ENCODE measurements at regions not wholly inside any gene's neighbourhood (a gene's known extent, or its start where the extent isn't known, plus 50 kb on each side); places are given as distances from the start of the nearest gene placed in this dataset.

DNA sequence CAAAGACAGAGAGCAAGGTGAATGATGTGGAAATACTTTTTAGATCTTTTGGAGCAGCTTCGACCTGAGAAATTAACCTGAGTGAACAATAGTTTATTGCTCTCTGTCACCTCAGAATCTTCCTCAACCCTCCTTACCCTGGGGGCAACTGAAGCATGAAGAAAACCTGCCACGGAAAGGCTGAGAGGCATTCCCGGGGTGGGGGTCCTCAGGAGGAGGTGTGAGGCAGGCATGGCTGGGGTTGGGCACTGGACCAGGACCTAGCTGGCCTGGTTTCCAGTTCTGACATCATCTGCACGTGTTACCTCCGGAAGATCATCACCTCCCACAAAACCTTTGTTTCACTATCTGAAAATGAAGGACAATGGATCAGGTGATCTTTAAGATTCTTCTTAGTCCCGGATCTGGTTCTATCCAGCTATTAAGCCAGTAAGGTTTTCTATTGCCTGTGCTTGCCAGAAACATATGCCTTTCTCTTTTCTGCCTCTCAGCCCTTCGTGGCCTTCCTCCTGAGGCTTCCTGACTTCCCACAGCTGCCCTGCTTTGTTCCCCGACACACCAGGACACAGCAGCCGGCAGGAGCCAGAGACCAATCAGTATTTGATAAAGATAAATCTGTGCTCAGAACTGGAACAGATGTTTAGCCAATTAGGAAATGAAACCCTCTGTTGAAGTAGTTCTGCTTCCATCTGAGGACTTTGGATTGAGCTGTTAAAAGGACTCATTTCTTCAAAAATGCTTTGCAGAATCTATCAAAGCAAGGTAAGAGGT lies 232.5 kb downstream of the TDRD15 start:
- H3K79me2 ChIP-seq (ENCODE audit: insufficient read depth, low read length) = no peaks in the 10 kb centered on the region
- H3K27me3 ChIP-seq (ENCODE audit: insufficient read depth, low read length, poor library complexity) = no peaks in the 10 kb centered on the region
- H3K4me2 ChIP-seq (ENCODE audit: insufficient read depth, low read length) = no peak overlapping the region
- no peaks in the 10 kb centered on the region for H3K9me3 ChIP-seq (ENCODE audit: insufficient read depth, low read length, severe bottlenecking)
- ATAC-seq (ENCODE audit: insufficient read depth, low read depth) (no peak), DNase-seq (no peak)
- H3K27ac ChIP-seq (ENCODE audit: low read length) = no peak overlapping the region
- H3K9ac ChIP-seq (ENCODE audit: low read depth, low read length) = no peak overlapping the region
- no peak overlapping the region for H3K4me3 ChIP-seq (ENCODE audit: low read depth in 1 of 2, low read length in 2 of 2)
- H2AFZ ChIP-seq (ENCODE audit: low read depth, low read length) = no peak overlapping the region
- H3K36me3 ChIP-seq (ENCODE audit: insufficient read depth, low read length) = no peaks in the 10 kb centered on the region
- H4K20me1 ChIP-seq (ENCODE audit: insufficient read depth, low read length) = no peaks in the 10 kb centered on the region
- H3K4me1 ChIP-seq (ENCODE audit: insufficient read depth, low read length) = no peaks in the 10 kb centered on the region
- no peak for TF ChIP-seq EZH2 (IDR thresholded peaks at IDR 0.05; ENCODE audit: borderline replicate concordance, low read depth, low read length, severe bottlenecking)

DNA sequence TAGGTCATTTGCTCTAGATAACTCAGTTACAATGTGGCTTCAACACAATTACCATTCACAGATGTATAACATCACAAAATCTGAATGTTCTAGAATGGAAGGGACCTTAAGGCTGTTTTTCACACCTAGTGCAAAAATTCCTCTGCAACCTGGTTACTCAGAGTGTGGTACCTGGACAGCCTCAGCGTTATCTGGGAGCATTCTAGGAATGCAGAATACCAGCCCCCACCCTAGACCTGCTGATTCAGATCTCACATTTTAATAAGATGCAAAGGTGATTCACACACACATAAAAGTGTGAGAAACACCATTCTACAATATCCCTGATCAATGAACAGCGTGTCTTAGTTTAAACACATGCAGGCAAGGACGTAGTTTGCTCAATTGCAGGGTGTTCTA lies 233.1 kb downstream of the TDRD15 start:
- no peak overlapping the region for H3K9ac ChIP-seq (ENCODE audit: low read depth, low read length)
- H2AFZ ChIP-seq (ENCODE audit: low read depth, low read length) = no peak overlapping the region
- H3K4me1 ChIP-seq (ENCODE audit: insufficient read depth, low read length) = no peaks in the 10 kb centered on the region
- no peaks in the 10 kb centered on the region for H3K27me3 ChIP-seq (ENCODE audit: insufficient read depth, low read length, poor library complexity)
- H3K4me3 ChIP-seq (ENCODE audit: low read depth in 1 of 2, low read length in 2 of 2) = no peak overlapping the region
- H4K20me1 ChIP-seq (ENCODE audit: insufficient read depth, low read length) = no peaks in the 10 kb centered on the region
- DNase-seq (no peak), ATAC-seq (ENCODE audit: insufficient read depth, low read depth) (no peak)
- no peaks in the 10 kb centered on the region for H3K79me2 ChIP-seq (ENCODE audit: insufficient read depth, low read length)
- H3K4me2 ChIP-seq (ENCODE audit: insufficient read depth, low read length) = no peak overlapping the region
- H3K9me3 ChIP-seq (ENCODE audit: insufficient read depth, low read length, severe bottlenecking) = no peaks in the 10 kb centered on the region
- no peak overlapping the region for H3K27ac ChIP-seq (ENCODE audit: low read length)
- H3K36me3 ChIP-seq (ENCODE audit: insufficient read depth, low read length) = no peaks in the 10 kb centered on the region
- TF ChIP-seq, protein P1, sequence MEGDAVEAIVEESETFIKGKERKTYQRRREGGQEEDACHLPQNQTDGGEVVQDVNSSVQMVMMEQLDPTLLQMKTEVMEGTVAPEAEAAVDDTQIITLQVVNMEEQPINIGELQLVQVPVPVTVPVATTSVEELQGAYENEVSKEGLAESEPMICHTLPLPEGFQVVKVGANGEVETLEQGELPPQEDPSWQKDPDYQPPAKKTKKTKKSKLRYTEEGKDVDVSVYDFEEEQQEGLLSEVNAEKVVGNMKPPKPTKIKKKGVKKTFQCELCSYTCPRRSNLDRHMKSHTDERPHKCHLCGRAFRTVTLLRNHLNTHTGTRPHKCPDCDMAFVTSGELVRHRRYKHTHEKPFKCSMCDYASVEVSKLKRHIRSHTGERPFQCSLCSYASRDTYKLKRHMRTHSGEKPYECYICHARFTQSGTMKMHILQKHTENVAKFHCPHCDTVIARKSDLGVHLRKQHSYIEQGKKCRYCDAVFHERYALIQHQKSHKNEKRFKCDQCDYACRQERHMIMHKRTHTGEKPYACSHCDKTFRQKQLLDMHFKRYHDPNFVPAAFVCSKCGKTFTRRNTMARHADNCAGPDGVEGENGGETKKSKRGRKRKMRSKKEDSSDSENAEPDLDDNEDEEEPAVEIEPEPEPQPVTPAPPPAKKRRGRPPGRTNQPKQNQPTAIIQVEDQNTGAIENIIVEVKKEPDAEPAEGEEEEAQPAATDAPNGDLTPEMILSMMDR (IDR thresholded peaks at IDR 0.05; ENCODE audit: borderline replicate concordance, extremely low read depth, low read length, poor library complexity, severe bottlenecking) = no peak
- TF ChIP-seq EZH2 (IDR thresholded peaks at IDR 0.05; ENCODE audit: borderline replicate concordance, low read depth, low read length, severe bottlenecking) = no peak

DNA sequence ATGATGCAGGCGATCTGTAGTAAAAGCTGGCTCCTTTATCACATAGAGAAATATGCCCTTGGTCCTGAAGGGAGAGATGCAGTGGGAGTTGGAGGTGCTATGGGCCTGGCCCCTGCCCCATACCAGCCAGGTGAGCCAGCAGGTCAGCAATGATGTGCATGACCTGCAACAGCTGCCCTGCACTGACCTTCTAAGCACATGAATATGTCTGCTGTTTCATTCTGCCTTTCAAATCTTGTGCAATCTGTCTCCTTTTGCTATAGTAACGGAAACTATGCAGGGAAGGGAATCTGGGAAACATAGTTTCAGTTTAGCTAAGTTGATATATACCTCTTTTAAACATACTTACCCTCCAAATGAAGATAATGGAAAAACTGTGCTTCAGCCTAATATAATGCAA lies 235.2 kb downstream of the TDRD15 start:
- Histone ChIP-seq H3K27ac (ENCODE audit: low read length) (no peak overlapping the region), H3K4me2 (ENCODE audit: insufficient read depth, low read length) (no peak overlapping the region), H3K79me2 (ENCODE audit: insufficient read depth, low read length) (no peaks in the 10 kb centered on the region), H2AFZ (ENCODE audit: low read depth, low read length) (no peak overlapping the region), H3K4me3 (ENCODE audit: low read depth in 1 of 2, low read length in 2 of 2) (no peak overlapping the region), H3K9ac (ENCODE audit: low read depth, low read length) (no peak overlapping the region), H3K36me3 (ENCODE audit: insufficient read depth, low read length) (no peaks in the 10 kb centered on the region), H3K9me3 (ENCODE audit: insufficient read depth, low read length, severe bottlenecking) (no peaks in the 10 kb centered on the region), H3K4me1 (ENCODE audit: insufficient read depth, low read length) (no peaks in the 10 kb centered on the region), H4K20me1 (ENCODE audit: insufficient read depth, low read length) (no peaks in the 10 kb centered on the region), H3K27me3 (ENCODE audit: insufficient read depth, low read length, poor library complexity) (no peaks in the 10 kb centered on the region)
- TF ChIP-seq, protein P1 (IDR thresholded peaks at IDR 0.05; ENCODE audit: borderline replicate concordance, extremely low read depth, low read length, poor library complexity, severe bottlenecking) = no peak
- no peak for TF ChIP-seq EZH2 (IDR thresholded peaks at IDR 0.05; ENCODE audit: borderline replicate concordance, low read depth, low read length, severe bottlenecking)
- DNase-seq (no peak), ATAC-seq (ENCODE audit: insufficient read depth, low read depth) (no peak)

DNA sequence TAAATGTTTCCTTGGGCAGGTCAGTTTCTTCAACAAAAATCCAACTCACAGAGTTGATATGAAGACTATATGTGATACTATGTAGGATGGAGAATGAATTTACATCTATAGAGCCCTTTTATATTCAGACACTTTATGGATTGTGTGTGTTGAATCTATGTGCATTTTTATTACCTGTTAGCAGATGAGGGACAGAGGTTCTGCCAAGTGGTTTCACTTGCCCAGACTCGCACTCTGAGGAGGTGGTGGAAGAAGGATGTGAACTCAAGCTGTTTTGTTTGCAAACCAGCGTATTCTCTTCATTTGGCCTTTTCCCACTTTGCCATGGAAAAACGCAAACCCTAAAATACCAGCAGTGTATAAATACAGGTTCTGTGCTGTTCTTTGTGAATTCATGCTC lies 237.6 kb downstream of the TDRD15 start:
- no peaks in the 10 kb centered on the region for H3K79me2 ChIP-seq (ENCODE audit: insufficient read depth, low read length)
- H3K36me3 ChIP-seq (ENCODE audit: insufficient read depth, low read length) = no peaks in the 10 kb centered on the region
- no peak overlapping the region for H3K9ac ChIP-seq (ENCODE audit: low read depth, low read length)
- H4K20me1 ChIP-seq (ENCODE audit: insufficient read depth, low read length) = no peaks in the 10 kb centered on the region
- no peak for ATAC-seq (ENCODE audit: insufficient read depth, low read depth)
- H2AFZ ChIP-seq (ENCODE audit: low read depth, low read length) = no peak overlapping the region
- H3K4me3 ChIP-seq (ENCODE audit: low read depth in 1 of 2, low read length in 2 of 2) = no peak overlapping the region
- no peaks in the 10 kb centered on the region for H3K4me1 ChIP-seq (ENCODE audit: insufficient read depth, low read length)
- H3K27ac ChIP-seq (ENCODE audit: low read length) = no peak overlapping the region
- H3K9me3 ChIP-seq (ENCODE audit: insufficient read depth, low read length, severe bottlenecking) = no peaks in the 10 kb centered on the region
- no peaks in the 10 kb centered on the region for H3K27me3 ChIP-seq (ENCODE audit: insufficient read depth, low read length, poor library complexity)
- no peak overlapping the region for H3K4me2 ChIP-seq (ENCODE audit: insufficient read depth, low read length)
- TF ChIP-seq, protein P1 (IDR thresholded peaks at IDR 0.05; ENCODE audit: borderline replicate concordance, extremely low read depth, low read length, poor library complexity, severe bottlenecking) = no peak
- no peak for TF ChIP-seq EZH2 (IDR thresholded peaks at IDR 0.05; ENCODE audit: borderline replicate concordance, low read depth, low read length, severe bottlenecking)
- no peak for DNase-seq

Data from DND-41 (cell line).